ENCODE measurements at regions not wholly inside any gene's neighbourhood (a gene's known extent, or its start where the extent isn't known, plus 50 kb on each side); places are given as distances from the start of the nearest gene placed in this dataset.

DNA sequence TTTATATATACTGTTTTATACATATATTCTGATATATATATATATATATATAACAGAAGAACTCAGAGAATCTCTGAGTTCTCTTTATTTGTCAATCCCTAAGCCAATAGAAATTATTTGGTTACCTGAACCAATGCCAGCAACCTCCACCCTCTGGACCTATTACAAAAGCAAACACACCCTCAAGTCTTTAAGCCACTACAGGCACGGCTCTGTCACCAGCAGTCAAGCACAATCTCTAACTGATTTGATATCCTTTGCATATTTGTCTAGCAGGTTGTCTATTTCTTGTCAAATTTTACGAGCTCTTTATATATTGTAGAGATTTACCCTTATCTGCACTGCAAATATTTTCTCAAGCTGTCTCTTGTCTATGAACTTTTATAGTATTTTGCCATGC lies 66.6 kb upstream of the TOPAZ1 start:
- no peak for DNase-seq

DNA sequence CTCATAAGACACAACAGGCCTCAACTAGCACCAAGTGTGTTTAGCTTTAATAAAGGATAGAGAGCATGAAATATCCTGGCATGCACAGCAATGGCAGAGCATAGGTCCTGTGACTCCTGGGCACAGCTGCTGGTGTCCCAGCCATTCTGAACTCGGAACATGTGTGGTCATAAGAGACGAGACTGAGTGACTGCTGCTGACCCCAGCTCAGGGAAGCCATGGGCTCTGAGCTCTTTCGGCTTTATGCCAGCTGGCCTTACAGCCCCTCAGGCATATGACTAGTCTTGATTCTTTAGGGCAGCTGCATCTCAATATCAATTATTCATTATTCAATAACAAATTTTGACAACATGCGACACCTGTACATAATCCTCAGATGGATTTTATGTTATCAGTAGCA lies 62.4 kb upstream of the TOPAZ1 start:
- DNase-seq: no peak

DNA sequence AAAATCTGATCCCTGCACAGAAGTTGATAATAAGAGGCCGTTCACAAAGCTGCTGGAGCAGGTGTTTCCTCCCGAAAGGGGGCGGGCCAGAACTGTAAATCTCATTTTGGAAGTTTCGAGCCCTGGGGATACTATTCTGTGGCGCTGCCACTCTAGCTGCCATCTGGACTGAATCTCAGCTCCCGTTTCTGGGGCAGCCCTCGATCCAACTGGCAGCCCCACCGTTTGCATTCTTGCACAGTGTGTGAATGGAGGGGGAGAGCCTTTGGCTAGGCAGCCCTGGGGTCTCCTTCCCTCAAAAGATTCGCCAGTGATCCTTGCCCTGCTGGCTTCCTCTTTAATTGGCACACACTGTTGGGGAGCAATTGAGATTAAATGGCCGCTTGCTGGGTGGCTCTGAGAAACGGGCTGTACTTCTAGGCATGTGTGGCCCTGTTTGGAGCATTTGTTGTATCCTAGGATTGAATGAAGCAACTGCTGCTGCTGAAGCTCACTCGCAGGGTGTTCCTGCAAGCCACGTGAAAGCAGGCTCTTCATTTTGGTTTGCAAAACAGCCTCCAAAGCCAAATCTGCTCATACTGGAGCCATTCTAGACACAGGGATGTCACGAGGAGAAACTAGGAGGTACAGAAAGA lies 57.2 kb upstream of the TOPAZ1 start:
- no peak for DNase-seq

DNA sequence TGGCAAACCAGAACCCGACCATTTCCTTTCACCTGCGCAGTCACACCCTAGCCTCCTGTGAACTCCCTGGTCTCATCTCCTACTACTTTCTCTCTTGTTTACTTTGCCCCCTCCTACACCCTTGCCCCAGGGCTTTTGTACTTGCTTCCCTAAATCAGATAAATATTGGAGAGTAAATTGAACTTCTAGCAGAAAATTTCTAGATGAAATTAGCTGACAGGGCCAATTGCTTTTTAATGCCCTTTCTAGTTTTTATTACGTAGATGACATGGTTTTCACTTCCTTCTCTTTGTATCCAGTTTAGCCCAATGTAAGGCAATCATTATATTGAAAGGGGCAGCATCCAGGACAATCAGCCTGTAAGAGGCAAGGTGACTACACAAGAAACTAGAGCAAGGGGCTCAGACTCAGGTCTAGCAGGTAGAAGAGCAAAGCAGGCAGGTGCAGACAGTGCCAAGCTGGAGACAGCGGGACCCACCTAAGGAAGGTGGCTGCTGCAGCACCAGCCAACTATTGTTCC lies 56.2 kb upstream of the TOPAZ1 start:
- DNase-seq: no peak

DNA sequence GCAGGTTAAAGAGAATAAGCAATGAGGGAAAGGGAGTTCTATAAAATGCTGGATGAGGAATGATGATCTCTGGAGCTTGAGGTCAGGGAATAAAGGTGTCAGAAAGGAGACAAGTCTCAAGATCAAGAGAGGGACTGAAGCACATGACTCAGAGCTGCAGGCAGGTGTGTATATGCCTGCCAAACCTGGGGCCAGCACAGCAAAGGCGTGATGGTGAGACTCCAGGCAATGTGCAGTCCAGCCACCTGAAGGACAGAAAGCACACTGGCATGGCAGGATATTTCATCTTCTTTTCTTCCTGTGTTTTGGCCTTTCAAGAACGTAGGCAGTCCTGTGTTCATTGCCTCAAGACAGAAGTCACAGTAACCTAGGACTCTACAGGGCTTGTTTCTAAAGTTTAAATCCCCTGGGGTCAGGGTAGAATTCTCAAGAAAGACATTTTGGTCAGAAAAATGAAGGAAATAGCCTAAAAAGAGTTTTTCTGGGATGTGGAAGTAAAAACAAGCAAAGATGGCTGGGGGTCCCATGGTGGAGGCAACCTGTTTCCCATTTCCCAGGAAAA lies 55.5 kb upstream of the TOPAZ1 start:
- no peak for DNase-seq

DNA sequence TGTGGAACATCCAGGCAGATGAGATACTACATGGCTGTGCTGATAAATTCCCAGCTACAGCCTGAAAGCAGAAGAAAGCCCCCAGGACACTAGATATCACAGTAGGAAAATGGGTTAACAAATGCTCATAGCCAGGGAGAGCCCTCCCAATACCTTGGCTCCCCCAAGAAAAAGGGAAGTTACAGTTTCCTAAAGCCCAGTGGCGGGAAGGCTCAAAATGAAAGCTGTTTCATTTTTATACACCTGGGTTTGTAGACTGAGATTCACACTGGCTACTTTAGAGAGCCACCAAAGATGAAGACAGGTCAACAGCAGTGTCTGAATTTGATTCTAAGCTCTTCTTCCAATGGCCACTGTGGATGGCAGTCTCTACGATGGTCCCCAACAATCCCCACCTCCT lies 55.0 kb upstream of the TOPAZ1 start:
- DNase-seq: no peak
